HepG2 (cell line): ENCODE measurements at regions not wholly inside any gene's neighbourhood (a gene's known extent, or its start where the extent isn't known, plus 50 kb on each side); places are given as distances from the start of the nearest gene placed in this dataset.

Experiments
- GTF3A ChIP-seq: sonication (generic); formaldehyde crosslinking; conservative IDR thresholded peaks from 2 replicates; pipeline ENCODE4 v1.4.0; 2020; ENCODE audit warnings: mild to moderate bottlenecking, missing genetic modification reagents
- HHEX ChIP-seq: IDR thresholded peaks from 2 replicates; pipeline ENCODE4 v1.6.1; 2016; ENCODE audit warnings: control low read depth
- HNF4G ChIP-seq, 2 experiments: sonication (generic) in 1 of 2; formaldehyde crosslinking in 1 of 2; IDR thresholded peaks; 2 replicates each; pipeline versions ENCODE4 v1.4.0 to v1.6.1; 2011 to 2020; ENCODE audit warnings: borderline replicate concordance in 2 of 2, low read depth in 2 of 2, mild to moderate bottlenecking in 2 of 2, low read length in 1 of 2, missing genetic modification reagents in 1 of 2, moderate library complexity in 1 of 2
- IKZF1 ChIP-seq: fragments of 450-650 bp; IDR thresholded peaks from 2 replicates; pipeline ENCODE4 v1.7.1; 2016
- MED1 ChIP-seq: sonication (generic); formaldehyde crosslinking; IDR thresholded peaks from 2 replicates; pipeline ENCODE4 v1.4.0; 2020; ENCODE audit warnings: missing genetic modification reagents
- MEIS2 ChIP-seq: sonication (generic); formaldehyde crosslinking; IDR thresholded peaks from 2 replicates; pipeline ENCODE4 v1.9.0; 2021; ENCODE audit warnings: mild to moderate bottlenecking, missing genetic modification reagents
- NBN ChIP-seq: fragments of 450-650 bp; conservative IDR thresholded peaks from 2 replicates; pipeline ENCODE4 v1.6.1; 2017
- NFIC ChIP-seq: IDR thresholded peaks from 2 replicates; pipeline ENCODE4 v1.6.1; 2012; ENCODE audit warnings: mild to moderate bottlenecking, low read length, inconsistent platforms
- NFRKB ChIP-seq: fragments of 450-650 bp; IDR thresholded peaks from 2 replicates; pipeline ENCODE4 v1.6.1; 2017
- RFX5 ChIP-seq: IDR thresholded peaks from 2 replicates; pipeline ENCODE4 v1.6.1; 2011; ENCODE audit warnings: low read depth, low read length, improper control_type of control experiment
- SIX1 ChIP-seq: sonication (generic); formaldehyde crosslinking; IDR thresholded peaks from 2 replicates; pipeline ENCODE4 v1.4.0; 2020; ENCODE audit warnings: missing genetic modification reagents, borderline replicate concordance
- STAG1 ChIP-seq: sonication (generic); formaldehyde crosslinking; IDR thresholded peaks from 2 replicates; pipeline ENCODE4 v1.4.0; 2020; ENCODE audit warnings: missing genetic modification reagents
- TBL1XR1 ChIP-seq: fragments of 150-350 bp; IDR thresholded peaks from 2 replicates; pipeline ENCODE4 v1.6.1; 2014; ENCODE audit warnings: borderline replicate concordance, low read length; ENCODE audit not compliant: partially characterized antibody
- ZNF20 ChIP-seq: sonication (generic); formaldehyde crosslinking; IDR thresholded peaks from 2 replicates; pipeline ENCODE4 v1.4.0; 2020; ENCODE audit warnings: mild to moderate bottlenecking, moderate library complexity, missing genetic modification reagents
- ZNF24 ChIP-seq: fragments of 450-650 bp; IDR thresholded peaks from 2 replicates; pipeline ENCODE4 v1.6.1; 2017; ENCODE audit warnings: antibody characterized with exemption, mild to moderate bottlenecking
- ZNF30 ChIP-seq: sonication (generic); formaldehyde crosslinking; IDR thresholded peaks from 2 replicates; pipeline ENCODE4 v1.5.0; 2020; ENCODE audit warnings: mild to moderate bottlenecking, missing genetic modification reagents
- ZNF703 ChIP-seq: sonication (generic); formaldehyde crosslinking; IDR thresholded peaks from 2 replicates; pipeline ENCODE4 v1.5.1; 2020; ENCODE audit warnings: missing genetic modification reagents, mild to moderate bottlenecking, moderate library complexity, borderline replicate concordance
- TF ChIP-seq, protein P1 (sequence below): sonication (generic); formaldehyde crosslinking; IDR thresholded peaks from 2 replicates; pipeline ENCODE4 v1.4.0; 2020; ENCODE audit warnings: missing genetic modification reagents, borderline replicate concordance
- TF ChIP-seq, protein P2 (sequence below): IDR thresholded peaks from 2 replicates; pipeline ENCODE4 v1.6.1; 2012; ENCODE audit warnings: inconsistent platforms
- TF ChIP-seq, protein P3 (sequence below): sonication (generic); formaldehyde crosslinking; IDR thresholded peaks from 2 replicates; pipeline ENCODE4 v1.5.1; 2020; ENCODE audit warnings: mild to moderate bottlenecking, missing genetic modification reagents, borderline replicate concordance
- TF ChIP-seq, protein P4 (sequence below): sonication (generic); formaldehyde crosslinking; IDR thresholded peaks from 2 replicates; pipeline ENCODE4 v1.9.0; 2021; ENCODE audit warnings: missing genetic modification reagents, borderline replicate concordance

DNA sequence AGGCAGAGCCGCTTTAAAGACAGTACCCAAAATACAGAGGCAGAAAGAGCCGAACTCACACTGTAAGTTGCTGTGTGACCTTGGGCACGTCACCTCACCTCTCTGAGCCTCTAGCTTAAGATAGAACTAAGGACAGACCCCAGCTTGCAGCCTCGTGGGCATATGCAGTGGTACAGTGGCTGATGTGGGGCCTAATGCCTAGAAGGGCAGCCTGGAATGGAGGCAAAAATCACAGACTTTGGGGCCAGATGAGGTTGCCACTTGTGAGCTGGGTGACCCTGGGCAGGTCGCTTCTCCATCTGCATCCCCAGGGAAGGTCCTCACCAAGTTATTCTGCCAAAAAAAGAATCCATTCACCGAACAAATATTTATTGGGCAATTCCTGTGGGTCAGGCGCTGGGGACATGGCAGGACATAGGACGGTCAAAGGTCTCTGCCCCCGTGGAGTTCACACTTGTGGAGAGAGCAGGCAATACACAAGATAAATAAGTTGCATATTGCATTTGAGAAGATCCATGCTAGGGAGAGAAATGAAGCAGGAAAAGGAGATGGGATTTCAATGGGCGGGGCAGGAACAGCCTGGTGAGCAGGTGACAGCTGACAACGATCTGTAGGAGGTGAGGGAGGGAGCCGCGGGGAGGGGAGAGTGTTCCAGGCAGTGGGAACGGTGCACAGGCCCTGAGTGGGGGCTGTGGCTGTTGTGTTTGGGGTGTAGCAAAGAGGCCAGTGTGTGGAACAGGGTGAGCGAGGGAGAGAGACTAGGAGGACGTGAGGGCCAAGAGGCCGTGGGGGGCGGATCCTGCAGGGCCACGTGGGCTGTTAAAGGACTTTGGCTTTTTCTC is 115.2 kb downstream of the CEBPB start (continued):
- TF ChIP-seq IKZF1: no peak
- TF ChIP-seq, protein P1, sequence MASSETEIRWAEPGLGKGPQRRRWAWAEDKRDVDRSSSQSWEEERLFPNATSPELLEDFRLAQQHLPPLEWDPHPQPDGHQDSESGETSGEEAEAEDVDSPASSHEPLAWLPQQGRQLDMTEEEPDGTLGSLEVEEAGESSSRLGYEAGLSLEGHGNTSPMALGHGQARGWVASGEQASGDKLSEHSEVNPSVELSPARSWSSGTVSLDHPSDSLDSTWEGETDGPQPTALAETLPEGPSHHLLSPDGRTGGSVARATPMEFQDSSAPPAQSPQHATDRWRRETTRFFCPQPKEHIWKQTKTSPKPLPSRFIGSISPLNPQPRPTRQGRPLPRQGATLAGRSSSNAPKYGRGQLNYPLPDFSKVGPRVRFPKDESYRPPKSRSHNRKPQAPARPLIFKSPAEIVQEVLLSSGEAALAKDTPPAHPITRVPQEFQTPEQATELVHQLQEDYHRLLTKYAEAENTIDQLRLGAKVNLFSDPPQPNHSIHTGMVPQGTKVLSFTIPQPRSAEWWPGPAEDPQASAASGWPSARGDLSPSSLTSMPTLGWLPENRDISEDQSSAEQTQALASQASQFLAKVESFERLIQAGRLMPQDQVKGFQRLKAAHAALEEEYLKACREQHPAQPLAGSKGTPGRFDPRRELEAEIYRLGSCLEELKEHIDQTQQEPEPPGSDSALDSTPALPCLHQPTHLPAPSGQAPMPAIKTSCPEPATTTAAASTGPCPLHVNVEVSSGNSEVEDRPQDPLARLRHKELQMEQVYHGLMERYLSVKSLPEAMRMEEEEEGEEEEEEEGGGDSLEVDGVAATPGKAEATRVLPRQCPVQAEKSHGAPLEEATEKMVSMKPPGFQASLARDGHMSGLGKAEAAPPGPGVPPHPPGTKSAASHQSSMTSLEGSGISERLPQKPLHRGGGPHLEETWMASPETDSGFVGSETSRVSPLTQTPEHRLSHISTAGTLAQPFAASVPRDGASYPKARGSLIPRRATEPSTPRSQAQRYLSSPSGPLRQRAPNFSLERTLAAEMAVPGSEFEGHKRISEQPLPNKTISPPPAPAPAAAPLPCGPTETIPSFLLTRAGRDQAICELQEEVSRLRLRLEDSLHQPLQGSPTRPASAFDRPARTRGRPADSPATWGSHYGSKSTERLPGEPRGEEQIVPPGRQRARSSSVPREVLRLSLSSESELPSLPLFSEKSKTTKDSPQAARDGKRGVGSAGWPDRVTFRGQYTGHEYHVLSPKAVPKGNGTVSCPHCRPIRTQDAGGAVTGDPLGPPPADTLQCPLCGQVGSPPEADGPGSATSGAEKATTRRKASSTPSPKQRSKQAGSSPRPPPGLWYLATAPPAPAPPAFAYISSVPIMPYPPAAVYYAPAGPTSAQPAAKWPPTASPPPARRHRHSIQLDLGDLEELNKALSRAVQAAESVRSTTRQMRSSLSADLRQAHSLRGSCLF (CRISPR knock-in tag): no peak
- TF ChIP-seq ZNF20: peak; percentile 77; the same call in 1 of the 2 replicates
- peak; percentile 87 for TF ChIP-seq SIX1
- TF ChIP-seq STAG1 (CRISPR knock-in tag): no peak; the same call in 1 of the 2 replicates
- TF ChIP-seq, protein P2, sequence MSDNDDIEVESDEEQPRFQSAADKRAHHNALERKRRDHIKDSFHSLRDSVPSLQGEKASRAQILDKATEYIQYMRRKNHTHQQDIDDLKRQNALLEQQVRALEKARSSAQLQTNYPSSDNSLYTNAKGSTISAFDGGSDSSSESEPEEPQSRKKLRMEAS: peak; percentile 94
- TF ChIP-seq TBL1XR1: peak; percentile 77
- TF ChIP-seq, protein P3, sequence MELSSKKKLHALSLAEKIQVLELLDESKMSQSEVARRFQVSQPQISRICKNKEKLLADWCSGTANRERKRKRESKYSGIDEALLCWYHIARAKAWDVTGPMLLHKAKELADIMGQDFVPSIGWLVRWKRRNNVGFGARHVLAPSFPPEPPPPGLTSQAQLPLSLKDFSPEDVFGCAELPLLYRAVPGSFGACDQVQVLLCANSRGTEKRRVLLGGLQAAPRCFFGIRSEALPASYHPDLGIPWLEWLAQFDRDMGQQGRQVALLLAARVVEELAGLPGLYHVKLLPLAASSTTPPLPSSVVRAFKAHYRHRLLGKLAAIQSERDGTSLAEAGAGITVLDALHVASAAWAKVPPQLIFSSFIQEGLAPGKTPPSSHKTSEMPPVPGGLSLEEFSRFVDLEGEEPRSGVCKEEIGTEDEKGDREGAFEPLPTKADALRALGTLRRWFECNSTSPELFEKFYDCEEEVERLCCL (CRISPR knock-in tag): 0 out of 2 replicates have a peak, but pooled peaks have one; percentile 12
- 0 out of 2 replicates have a peak, but pooled peaks have one; percentile 86 for TF ChIP-seq NBN
- peak; percentile 97 for TF ChIP-seq NFIC
- TF ChIP-seq, protein P4, sequence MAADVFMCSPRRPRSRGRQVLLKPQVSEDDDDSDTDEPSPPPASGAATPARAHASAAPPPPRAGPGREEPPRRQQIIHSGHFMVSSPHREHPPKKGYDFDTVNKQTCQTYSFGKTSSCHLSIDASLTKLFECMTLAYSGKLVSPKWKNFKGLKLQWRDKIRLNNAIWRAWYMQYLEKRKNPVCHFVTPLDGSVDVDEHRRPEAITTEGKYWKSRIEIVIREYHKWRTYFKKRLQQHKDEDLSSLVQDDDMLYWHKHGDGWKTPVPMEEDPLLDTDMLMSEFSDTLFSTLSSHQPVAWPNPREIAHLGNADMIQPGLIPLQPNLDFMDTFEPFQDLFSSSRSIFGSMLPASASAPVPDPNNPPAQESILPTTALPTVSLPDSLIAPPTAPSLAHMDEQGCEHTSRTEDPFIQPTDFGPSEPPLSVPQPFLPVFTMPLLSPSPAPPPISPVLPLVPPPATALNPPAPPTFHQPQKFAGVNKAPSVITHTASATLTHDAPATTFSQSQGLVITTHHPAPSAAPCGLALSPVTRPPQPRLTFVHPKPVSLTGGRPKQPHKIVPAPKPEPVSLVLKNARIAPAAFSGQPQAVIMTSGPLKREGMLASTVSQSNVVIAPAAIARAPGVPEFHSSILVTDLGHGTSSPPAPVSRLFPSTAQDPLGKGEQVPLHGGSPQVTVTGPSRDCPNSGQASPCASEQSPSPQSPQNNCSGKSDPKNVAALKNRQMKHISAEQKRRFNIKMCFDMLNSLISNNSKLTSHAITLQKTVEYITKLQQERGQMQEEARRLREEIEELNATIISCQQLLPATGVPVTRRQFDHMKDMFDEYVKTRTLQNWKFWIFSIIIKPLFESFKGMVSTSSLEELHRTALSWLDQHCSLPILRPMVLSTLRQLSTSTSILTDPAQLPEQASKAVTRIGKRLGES (CRISPR knock-in tag): peak; percentile 99
- TF ChIP-seq MED1: peak; percentile 94
- peak; percentile 90 for TF ChIP-seq MEIS2 (CRISPR knock-in tag)
- peak; percentile 100 for TF ChIP-seq HNF4G (IDR thresholded peaks at IDR 0.05; ENCODE audit: borderline replicate concordance, low read depth, low read length)
- peak; percentile 99 for TF ChIP-seq HNF4G (CRISPR knock-in tag; IDR thresholded peaks at IDR 0.05; ENCODE audit: borderline replicate concordance, low read depth)
- peak; percentile 98 for TF ChIP-seq ZNF703 (CRISPR knock-in tag)
- TF ChIP-seq HHEX (CRISPR knock-in tag): peak; percentile 73; the same call in 1 of the 2 replicates
- TF ChIP-seq GTF3A (CRISPR knock-in tag): peak; percentile 83
- peak; percentile 3 for TF ChIP-seq ZNF24
- TF ChIP-seq RFX5: 0 out of 2 replicates have a peak, but pooled peaks have one; percentile 9
- TF ChIP-seq NFRKB: peak; percentile 44; the same call in 1 of the 2 replicates
- TF ChIP-seq ZNF30 (CRISPR knock-in tag): peak; percentile 80; the same call in 1 of the 2 replicates
